NCI-H146 treated with DMSO at 0.1 percent for 48 hours (cell line): ENCODE measurements at regions not wholly inside any gene's neighbourhood (a gene's known extent, or its start where the extent isn't known, plus 50 kb on each side); places are given as distances from the start of the nearest gene placed in this dataset.

Experiments
- DNase-seq: peaks from one replicate; lab custom pipeline; 2025; ENCODE audit not compliant: unreplicated experiment; lab: John Stamatoyannopoulos, UW

- DNase-seq = no peak
Measured at GRCh38 chr3:159635047-159635641, 353.5 kb upstream of the IL12A start.

- DNase-seq = no peak
Measured at GRCh38 chr3:159637883-159638542, 350.6 kb upstream of the IL12A start.

GRCh38 chr3:159640225-159640624 is 348.4 kb upstream of the IL12A start:
- DNase-seq = no peak

GRCh38 chr3:159643406-159643805 is 345.2 kb upstream of the IL12A start:
- no peak for DNase-seq

GRCh38 chr3:159645874-159646273 is 342.8 kb upstream of the IL12A start:
- no peak for DNase-seq

GRCh38 chr3:159649951-159650350 is 338.7 kb upstream of the IL12A start:
- DNase-seq = no peak

- no peak for DNase-seq
Measured at GRCh38 chr3:159650726-159651125, 337.9 kb upstream of the IL12A start.

- no peak for DNase-seq
Measured at GRCh38 chr3:159652452-159652851, 336.2 kb upstream of the IL12A start.

- DNase-seq = no peak
Measured at GRCh38 chr3:159654183-159655134, 334.2 kb upstream of the IL12A start.

- no peak for DNase-seq
Measured at GRCh38 chr3:159655202-159655601, 333.4 kb upstream of the IL12A start.

- no peak for DNase-seq
Measured at GRCh38 chr3:159657176-159657575, 331.5 kb upstream of the IL12A start.

- DNase-seq = no peak
Measured at GRCh38 chr3:159657629-159658028, 331.0 kb upstream of the IL12A start.

- DNase-seq = no peak
Measured at GRCh38 chr3:159660326-159660725, 328.3 kb upstream of the IL12A start.

GRCh38 chr3:159660901-159661300 is 327.7 kb upstream of the IL12A start:
- DNase-seq = no peak

- DNase-seq = no peak
Measured at GRCh38 chr3:159662549-159662948, 326.1 kb upstream of the IL12A start.

- DNase-seq = no peak
Measured at GRCh38 chr3:159664006-159664405, 324.6 kb upstream of the IL12A start.

- no peak for DNase-seq
Measured at GRCh38 chr3:159664653-159665052, 324.0 kb upstream of the IL12A start.

- no peak for DNase-seq
Measured at GRCh38 chr3:159667261-159667660, 321.4 kb upstream of the IL12A start.

GRCh38 chr3:159668461-159668860 is 320.2 kb upstream of the IL12A start:
- DNase-seq = no peak

- no peak for DNase-seq
Measured at GRCh38 chr3:159668990-159669476, 319.6 kb upstream of the IL12A start.

GRCh38 chr3:159669766-159670165 is 318.9 kb upstream of the IL12A start:
- DNase-seq = no peak
